H1 (cell line): ENCODE measurements at regions not wholly inside any gene's neighbourhood (a gene's known extent, or its start where the extent isn't known, plus 50 kb on each side); places are given as distances from the start of the nearest gene placed in this dataset.

Experiments
- CTCF ChIA-PET: fragments of 300-600 bp; sonication (Branson Sonifier 250); formaldehyde crosslinking; loops from one replicate; lab custom pipeline; 2021; ENCODE audit not compliant: partially characterized antibody; lab: Charles Lee
- POLR2A ChIA-PET: fragments of 300-600 bp; sonication (Branson Sonifier 250); formaldehyde crosslinking; loops from one replicate; lab custom pipeline; 2021; ENCODE audit warnings: inconsistent platforms; ENCODE audit not compliant: partially characterized antibody; lab: Charles Lee
- DNase-seq, 2 experiments: peaks; one replicate each; pipeline versions ENCODE4 v3.0.0 to v3.0.0-alpha.2; 2010 to 2022; ENCODE audit warnings: low spot score in 2 of 2, low read depth in 1 of 2, mixed read lengths in 1 of 2
- FAIRE-seq: peaks from 2 replicates; lab custom pipeline; 2011; peaks lifted over from hg19 to GRCh38; lab: Jason Lieb, UNC
- H2AFZ ChIP-seq: 2 replicates; pipeline ENCODE4 v1.8.1; 2012; ENCODE audit warnings: low read length, inconsistent platforms
- H2AK5ac ChIP-seq: 2 replicates; pipeline ENCODE4 v1.6.1; 2013; ENCODE audit warnings: low read depth, low read length
- H2BK120ac ChIP-seq: replicated peaks from 2 replicates; pipeline ENCODE3; 2013; ENCODE audit warnings: low read depth, low read length, inconsistent platforms
- H2BK12ac ChIP-seq: 2 replicates; pipeline ENCODE4 v1.6.1; 2013; ENCODE audit warnings: low read depth, low read length
- H2BK15ac ChIP-seq: 2 replicates; pipeline ENCODE4 v1.6.1; 2013; ENCODE audit warnings: low read length
- H2BK20ac ChIP-seq: 2 replicates; pipeline ENCODE4 v1.6.1; 2013; ENCODE audit warnings: low read length
- H2BK5ac ChIP-seq: 2 replicates; pipeline ENCODE4 v1.6.1; 2013; ENCODE audit warnings: low read depth, low read length
- H3K14ac ChIP-seq: 2 replicates; pipeline ENCODE4 v1.6.1; 2013; ENCODE audit warnings: inconsistent platforms; ENCODE audit not compliant: insufficient read length
- H3K18ac ChIP-seq: 2 replicates; pipeline ENCODE4 v1.6.1; 2013; ENCODE audit warnings: low read length; ENCODE audit errors: extremely low read depth
- H3K23ac ChIP-seq: 2 replicates; pipeline ENCODE4 v1.6.1; 2013; ENCODE audit warnings: inconsistent platforms; ENCODE audit not compliant: insufficient read length
- H3K23me2 ChIP-seq: 2 replicates; pipeline ENCODE4 v1.6.1; 2013; ENCODE audit warnings: low read depth, low read length
- H3K27ac ChIP-seq: 2 replicates; pipeline ENCODE4 v1.6.1; 2011; ENCODE audit warnings: low read depth, low read length, inconsistent platforms
- H3K27me3 ChIP-seq, 4 experiments: replicated peaks in 1 of 4; 1 replicate in 1 of 4; 2 replicates in 3 of 4; pipeline versions ENCODE4 v1.6.1 to v1.8.1; 2011 to 2013; ENCODE audit warnings: low read length in 3 of 4, mild to moderate bottlenecking in 3 of 4, inconsistent platforms in 2 of 4, mixed read lengths in 2 of 4, moderate library complexity in 1 of 4; ENCODE audit not compliant: control insufficient read depth in 3 of 4, insufficient read depth in 3 of 4; ENCODE audit errors: extremely low read depth in 1 of 4
- H3K36me3 ChIP-seq, 4 experiments: 2 replicates each; pipeline versions ENCODE4 v1.6.1 to v1.8.1; 2011 to 2013; ENCODE audit warnings: mild to moderate bottlenecking in 4 of 4, low read length in 3 of 4, moderate library complexity in 2 of 4, control low read depth in 1 of 4, inconsistent platforms in 1 of 4; ENCODE audit not compliant: insufficient read depth in 4 of 4, control insufficient read depth in 2 of 4
- H3K4ac ChIP-seq: replicated peaks from 2 replicates; pipeline ENCODE3; 2013; ENCODE audit warnings: low read length, low read depth, mixed read lengths, inconsistent platforms; ENCODE audit not compliant: insufficient read length
- H3K4me1 ChIP-seq, 4 experiments: replicated peaks in 1 of 4; 1 replicate in 1 of 4; 2 replicates in 3 of 4; pipeline versions ENCODE4 v1.6.1 to v1.8.1; 2011 to 2013; ENCODE audit warnings: low read length in 3 of 4, inconsistent platforms in 2 of 4, mixed read lengths in 1 of 4; ENCODE audit not compliant: insufficient read depth in 4 of 4, control insufficient read depth in 3 of 4
- H3K4me2 ChIP-seq, 2 experiments: 2 replicates each; pipeline versions ENCODE4 v1.6.1 to v1.8.1; 2011 to 2013; ENCODE audit warnings: low read depth in 2 of 2, low read length in 2 of 2, control low read depth in 1 of 2, inconsistent platforms in 1 of 2, mild to moderate bottlenecking in 1 of 2; ENCODE audit not compliant: insufficient read depth in 1 of 2
- H3K4me3 ChIP-seq, 4 experiments: fragments of 200-600, 300-600 bp in 1 of 4; sonication (generic), shearing (Covaris generic), sonication (Bioruptor Twin) in 1 of 4; 2 replicates each; pipeline versions ENCODE4 v1.5.1 to v1.8.1; 2011 to 2016; ENCODE audit warnings: low read length in 4 of 4, low read depth in 3 of 4, control low read depth in 2 of 4, inconsistent platforms in 2 of 4, mild to moderate bottlenecking in 2 of 4, mixed read lengths in 1 of 4, moderate library complexity in 1 of 4; ENCODE audit not compliant: insufficient read depth in 2 of 4; ENCODE audit errors: extremely low read depth in 1 of 4
- H3K56ac ChIP-seq: replicated peaks from 2 replicates; pipeline ENCODE3; 2013; ENCODE audit warnings: low read depth, mild to moderate bottlenecking, mixed read lengths, low read length, inconsistent platforms; ENCODE audit not compliant: insufficient read length
- H3K79me1 ChIP-seq: 2 replicates; pipeline ENCODE4 v1.6.1; 2013; ENCODE audit warnings: low read depth, low read length, control low read depth
- H3K79me2 ChIP-seq, 2 experiments: 2 replicates each; pipeline versions ENCODE4 v1.6.1 to v1.8.1; 2012 to 2013; ENCODE audit warnings: low read length in 2 of 2, mild to moderate bottlenecking in 2 of 2, inconsistent platforms in 1 of 2; ENCODE audit not compliant: insufficient read depth in 2 of 2, control insufficient read depth in 1 of 2
- H3K9ac ChIP-seq, 4 experiments: replicated peaks in 1 of 4; 1 replicate in 1 of 4; 2 replicates in 3 of 4; pipeline versions ENCODE4 v1.6.1 to v1.8.1; 2011 to 2013; ENCODE audit warnings: low read depth in 3 of 4, low read length in 3 of 4, control low read depth in 2 of 4, mild to moderate bottlenecking in 2 of 4, moderate library complexity in 2 of 4, inconsistent platforms in 1 of 4; ENCODE audit errors: extremely low read depth in 1 of 4
- H3K9me3 ChIP-seq, 2 experiments: 2 replicates each; pipeline versions ENCODE4 v1.6.1 to v1.8.1; 2012 to 2013; ENCODE audit warnings: mild to moderate bottlenecking in 2 of 2, moderate library complexity in 2 of 2, control low read depth in 1 of 2, inconsistent platforms in 1 of 2, low read depth in 1 of 2, low read length in 1 of 2, mixed read lengths in 1 of 2; ENCODE audit not compliant: insufficient read depth in 2 of 2
- H4K20me1 ChIP-seq, 2 experiments: replicated peaks in 1 of 2; 2 replicates each; pipeline versions ENCODE3 to v1.8.1; 2011 to 2013; ENCODE audit warnings: inconsistent platforms in 2 of 2, low read length in 2 of 2, mild to moderate bottlenecking in 1 of 2; ENCODE audit not compliant: insufficient read depth in 2 of 2, control insufficient read depth in 1 of 2
- H4K5ac ChIP-seq: 2 replicates; pipeline ENCODE4 v1.6.1; 2013; ENCODE audit warnings: low read length, low read depth, mixed read lengths, inconsistent platforms; ENCODE audit not compliant: insufficient read length
- H4K8ac ChIP-seq: 2 replicates; pipeline ENCODE4 v1.8.0; 2013; ENCODE audit warnings: mild to moderate bottlenecking, moderate library complexity, low read length, inconsistent platforms; ENCODE audit not compliant: insufficient read depth; ENCODE audit errors: extremely low read depth
- H4K91ac ChIP-seq: replicated peaks from 2 replicates; pipeline ENCODE3; 2013; ENCODE audit warnings: low read length, mixed read lengths, inconsistent platforms; ENCODE audit not compliant: insufficient read length
- BCL11A ChIP-seq, 2 experiments: IDR thresholded peaks; one replicate each; pipeline ENCODE4 v1.6.1; 2011; ENCODE audit warnings: low read depth in 2 of 2, low read length in 2 of 2, mild to moderate bottlenecking in 2 of 2
- EP300 ChIP-seq, 2 experiments: IDR thresholded peaks; 1 replicate in 1 of 2; 2 replicates in 1 of 2; pipeline ENCODE4 v1.6.1; 2011 to 2012; ENCODE audit warnings: low read depth in 2 of 2, low read length in 2 of 2, mild to moderate bottlenecking in 2 of 2, borderline replicate concordance in 1 of 2, inconsistent platforms in 1 of 2, moderate library complexity in 1 of 2
- EZH2 ChIP-seq: fragments of 200-600 bp; sonication (generic); IDR thresholded peaks from 2 replicates; pipeline ENCODE4 v1.7.1; 2012; ENCODE audit warnings: low read depth, mild to moderate bottlenecking, moderate library complexity, low read length, inconsistent platforms; ENCODE audit not compliant: severe bottlenecking
- HDAC6 ChIP-seq: IDR thresholded peaks from one replicate; pipeline ENCODE4 v1.7.1; 2012; ENCODE audit warnings: low read depth, mild to moderate bottlenecking, inconsistent platforms, low read length, moderate library complexity
- KDM1A ChIP-seq: fragments of 200-600, 300-600 bp; sonication (generic); IDR thresholded peaks from 2 replicates; pipeline ENCODE4 v1.7.1; 2016; ENCODE audit warnings: mild to moderate bottlenecking, low read length, borderline replicate concordance
- RAD21 ChIP-seq, 2 experiments: IDR thresholded peaks in 1 of 2; conservative IDR thresholded peaks in 1 of 2; 2 replicates each; pipeline ENCODE4 v1.6.1; 2011; ENCODE audit warnings: low read depth in 2 of 2, low read length in 2 of 2, improper control_type of control experiment in 1 of 2, inconsistent platforms in 1 of 2, mild to moderate bottlenecking in 1 of 2, moderate library complexity in 1 of 2
- SP4 ChIP-seq: IDR thresholded peaks from 2 replicates; pipeline ENCODE4 v1.6.1; 2012; ENCODE audit warnings: low read length, inconsistent platforms
- ZNF274 ChIP-seq: IDR thresholded peaks from 2 replicates; pipeline ENCODE4 v1.7.0; 2012; ENCODE audit warnings: low read length, borderline replicate concordance; ENCODE audit errors: extremely low read depth
- WGBS, 2 experiments: shearing (Covaris generic) in 1 of 2; methylation state at CpG; one replicate each; pipeline versions ENCODE4 v1.1.6 to v1.1.7; 2013 to 2015; ENCODE audit warnings: low lambda C conversion rate in 2 of 2, mixed read lengths in 2 of 2, inconsistent platforms in 1 of 2, low coverage in 1 of 2, missing lambda C conversion rate in 1 of 2; ENCODE audit not compliant: insufficient replicate concordance in 2 of 2, insufficient coverage in 1 of 2, insufficient read length in 1 of 2; ENCODE audit errors: extremely low coverage in 1 of 2, missing lambda C conversion rate in 1 of 2; 5-methylcytosine and 5-hydroxymethylcytosine counted together

- H2AK5ac ChIP-seq = no peak overlapping the region
- 0 out of 2 replicates have a peak overlapping the region, but pooled peaks have one; percentile 17 for H2BK12ac ChIP-seq
- H3K79me2 ChIP-seq = no peaks in the 10 kb centered on the region
- H3K4me1 ChIP-seq = peaks cover 0 to 6% (median 2%) of the 10 kb centered on the region in 4 experiments; a peak in 3 of 7 replicates
- no peak overlapping the region for H3K4me3 ChIP-seq
- DNase-seq = no peak
- H3K14ac ChIP-seq = no peak overlapping the region
- 89% methylated on average over 11 of the region's 11 CpGs; no CpG with 5 or more reads in 1 of the 2 experiments for WGBS, 2 experiments
- TF ChIP-seq HDAC6 = no peak
- no peak for TF ChIP-seq EP300 (IDR thresholded peaks at IDR 0.05; ENCODE audit: borderline replicate concordance in 1 of 2, low read depth in 2 of 2, low read length in 2 of 2)
- no peak for TF ChIP-seq SP4
- TF ChIP-seq EZH2 = no peak
- TF ChIP-seq KDM1A = no peak
- TF ChIP-seq BCL11A (IDR thresholded peaks at IDR 0.05; ENCODE audit: low read depth in 2 of 2, low read length in 2 of 2) = no peak
- no peak for TF ChIP-seq ZNF274
- no peak for TF ChIP-seq RAD21 (IDR thresholded peaks at IDR 0.05 in 1 of 2, conservative IDR thresholded peaks at IDR 0.05 in 1 of 2; ENCODE audit: low read depth in 2 of 2, low read length in 2 of 2)
- H3K4ac ChIP-seq = no peak overlapping the region
- H3K56ac ChIP-seq = no peak overlapping the region
- CTCF ChIA-PET = interaction anchor here (0.9 to 1.0 kb wide), 2 partner anchors 17 to 379 kb away, joined by 3 to 4 read pairs; no protein-coding TSS in a partner anchor
- H3K36me3 ChIP-seq = no peaks in the 10 kb centered on the region
- POLR2A ChIA-PET = interaction anchor here (1.1 kb wide), 1 partner anchor 11 kb away, joined by 3 read pairs; no protein-coding TSS in a partner anchor
- no peak overlapping the region for H4K8ac ChIP-seq
- H3K79me1 ChIP-seq = no peaks in the 10 kb centered on the region
- H3K23ac ChIP-seq = no peak overlapping the region
- H3K4me2 ChIP-seq = no peak overlapping the region
- H3K27ac ChIP-seq = no peak overlapping the region
- no peak for FAIRE-seq
- H3K9me3 ChIP-seq = peaks cover 5 to 6% of the 10 kb centered on the region in 2 experiments
- H4K91ac ChIP-seq = no peak overlapping the region
- no peak overlapping the region for H3K9ac ChIP-seq
- no peak overlapping the region for H2BK120ac ChIP-seq
- H3K18ac ChIP-seq = no peak overlapping the region; the same call in 1 of the 2 replicates
- no peaks in the 10 kb centered on the region for H3K27me3 ChIP-seq
- peak overlapping the region; percentile 71 for H2BK5ac ChIP-seq
- no peaks in the 10 kb centered on the region for H4K20me1 ChIP-seq
- no peak overlapping the region for H4K5ac ChIP-seq
- 0 out of 2 replicates have a peak overlapping the region, but pooled peaks have one; percentile 23 for H2BK15ac ChIP-seq
- H3K23me2 ChIP-seq = no peaks in the 10 kb centered on the region
- no peak overlapping the region for H2AFZ ChIP-seq
- peak overlapping the region; percentile 61; the same call in 1 of the 2 replicates for H2BK20ac ChIP-seq
Observed at GRCh38 chr2:62364791-62365528, 141.0 kb downstream of the TMEM17 start.
